Fibroblast of skin of left quadriceps (primary cell): ENCODE measurements at regions not wholly inside any gene's neighbourhood (a gene's known extent, or its start where the extent isn't known, plus 50 kb on each side); places are given as distances from the start of the nearest gene placed in this dataset.
"Not testable (repeated sequence)": the region's sequence is repeated elsewhere in the genome, so short reads cannot be mapped to it uniquely, and the experiment has no call there.

ENCODE experiments used
- DNase-seq, 2 experiments: peaks; one replicate each; pipeline ENCODE4 v3.0.0-alpha.2; 2013; ENCODE audit warnings: low read depth in 2 of 2

GRCh38 chr2:3899536-3900155 lies 196.3 kb downstream of the DCDC2C start:
- no peak for DNase-seq

DNA sequence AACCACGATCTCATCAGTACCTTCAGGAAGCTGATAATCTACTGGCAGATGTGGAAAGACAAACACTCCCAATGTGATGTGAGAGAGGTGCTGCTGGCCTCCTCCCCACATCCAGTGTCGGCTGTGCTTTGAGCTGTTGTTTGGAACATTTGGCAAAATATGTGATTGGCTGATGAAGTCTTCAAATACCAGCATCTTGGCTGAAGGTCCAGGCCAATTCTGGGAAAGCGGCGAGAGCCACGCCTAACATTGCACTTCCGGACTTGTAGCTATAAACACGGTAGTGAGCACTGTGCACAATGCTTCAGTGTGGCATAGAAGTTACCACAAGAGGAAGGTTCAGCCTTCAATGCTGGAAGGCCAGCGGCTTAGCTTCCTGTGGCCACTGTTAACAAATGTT lies 198.8 kb downstream of the DCDC2C start:
- DNase-seq: no peak

DNA sequence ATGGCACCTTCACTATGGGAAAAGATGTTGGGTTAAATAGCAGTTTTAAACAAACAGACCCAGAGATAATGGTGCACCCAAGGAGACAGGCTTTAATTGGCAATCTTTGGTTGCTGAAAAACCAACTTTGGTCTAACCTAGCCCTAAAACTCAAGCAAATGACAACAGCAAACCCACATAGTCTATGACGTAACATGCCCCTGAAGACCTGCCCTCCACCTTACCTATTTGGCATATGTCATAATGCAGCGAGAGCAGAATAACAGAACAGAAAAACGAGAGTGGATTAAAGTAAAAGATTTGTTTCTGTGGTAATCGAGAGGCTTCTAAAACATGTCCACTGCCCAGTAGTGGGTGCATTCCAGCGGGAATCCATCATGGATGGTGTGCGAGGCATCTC lies 200.7 kb downstream of the DCDC2C start:
- no peak for DNase-seq

DNA sequence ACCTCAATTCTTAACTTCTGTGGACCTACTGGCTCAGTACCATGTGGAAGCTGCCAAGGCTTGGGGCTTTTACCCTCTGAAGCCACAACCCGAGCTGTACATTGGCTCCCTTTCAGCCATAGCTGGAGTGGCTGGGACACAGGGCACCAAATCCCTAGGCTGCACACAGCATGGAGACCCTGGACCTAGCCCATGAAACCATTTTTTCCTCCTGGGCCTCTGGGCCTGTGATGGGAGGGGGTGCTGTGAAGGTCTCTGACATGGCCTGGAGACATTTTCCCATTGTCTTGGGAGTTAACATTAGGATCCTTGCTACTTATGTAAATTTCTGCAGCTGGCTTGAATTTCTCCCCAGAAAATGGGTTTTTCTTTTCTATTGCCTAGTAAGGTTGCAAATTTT lies 205.1 kb downstream of the DCDC2C start:
- DNase-seq: not testable (repeated sequence)

GRCh38 chr2:3911882-3912455 lies 208.6 kb downstream of the DCDC2C start:
- no peak for DNase-seq

DNA sequence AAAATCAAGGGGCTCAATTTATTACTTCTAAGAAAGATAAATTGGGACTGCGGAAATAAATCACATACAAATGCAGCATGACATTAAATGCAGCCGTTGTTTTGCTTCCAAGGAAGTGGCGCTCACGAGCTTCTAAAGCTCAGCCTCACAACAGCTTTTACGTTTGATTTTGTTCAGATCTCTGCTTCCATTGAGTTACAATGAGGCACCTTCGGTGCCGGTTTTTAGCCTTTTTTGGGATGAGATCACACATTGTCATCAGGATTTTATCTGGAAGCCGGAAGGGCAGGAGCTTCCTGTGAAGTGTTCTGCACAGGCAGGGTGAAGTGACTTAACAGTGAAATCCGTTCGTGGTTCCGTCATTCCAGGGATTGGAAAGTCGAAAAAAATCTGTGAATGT lies 209.8 kb downstream of the DCDC2C start:
- no peak for DNase-seq

DNA sequence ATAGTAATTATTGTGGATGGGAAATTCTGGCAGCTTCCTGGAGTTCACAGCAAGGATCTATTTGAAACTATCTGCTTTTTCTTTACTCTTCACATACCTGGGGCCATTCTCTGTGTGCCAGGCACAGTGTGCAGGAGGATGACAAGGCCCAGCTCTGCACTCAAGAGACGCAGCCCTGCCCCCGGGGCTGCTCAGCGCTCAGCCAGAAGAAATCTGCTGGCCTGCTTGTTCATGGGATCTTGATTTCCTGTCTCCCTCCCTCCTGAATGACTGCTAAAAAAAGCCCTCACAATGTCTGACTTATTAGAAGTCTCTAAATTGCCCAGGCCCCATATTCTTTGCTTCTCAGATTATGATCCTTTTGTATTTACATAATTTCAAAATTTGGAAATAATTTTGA lies 210.9 kb downstream of the DCDC2C start:
- DNase-seq: no peak

DNA sequence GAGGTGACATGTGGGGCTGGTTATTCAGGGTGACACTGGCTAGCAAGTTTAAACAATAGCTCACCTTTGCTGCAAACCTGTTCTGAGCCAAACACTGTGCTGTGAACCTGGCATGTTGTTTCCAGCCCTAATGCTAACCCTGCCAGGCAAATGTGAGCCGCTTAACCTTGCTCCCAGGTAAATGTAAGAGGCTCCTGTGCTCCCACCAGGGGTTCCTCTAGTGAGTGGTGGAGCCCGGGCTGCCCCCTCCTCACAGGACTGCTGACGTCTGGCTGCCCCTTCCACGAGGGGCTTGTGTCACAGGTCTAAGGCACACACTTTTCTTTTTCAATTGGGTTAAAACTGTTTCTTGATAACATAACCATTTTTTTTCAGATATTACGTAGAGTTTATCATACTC lies 223.7 kb downstream of the DCDC2C start:
- DNase-seq: no peak

DNA sequence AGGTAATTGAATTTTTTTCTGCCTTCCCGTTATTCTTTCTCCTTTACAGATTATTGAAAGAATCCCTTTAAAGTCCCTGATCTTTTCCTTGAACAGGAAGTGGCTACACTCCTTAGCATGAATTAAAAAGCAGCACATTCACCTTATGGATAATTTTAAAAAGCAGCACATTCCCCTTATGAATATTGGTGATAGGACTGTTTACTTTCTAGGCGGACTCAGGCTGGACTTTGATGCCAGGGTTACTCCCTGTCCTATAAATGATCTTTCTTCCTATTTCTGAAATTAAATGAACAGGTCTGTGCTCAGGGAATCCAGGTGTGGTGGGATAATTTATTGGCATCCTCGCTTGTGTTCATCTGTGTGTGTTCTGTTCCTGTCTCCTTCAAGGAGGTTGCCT lies 226.0 kb downstream of the DCDC2C start:
- no peak for DNase-seq

GRCh38 chr2:3930246-3930645 lies 226.9 kb downstream of the DCDC2C start:
- no peak for DNase-seq

- no peak for DNase-seq
Observed at GRCh38 chr2:3940661-3941060, 237.3 kb downstream of the DCDC2C start.

DNA sequence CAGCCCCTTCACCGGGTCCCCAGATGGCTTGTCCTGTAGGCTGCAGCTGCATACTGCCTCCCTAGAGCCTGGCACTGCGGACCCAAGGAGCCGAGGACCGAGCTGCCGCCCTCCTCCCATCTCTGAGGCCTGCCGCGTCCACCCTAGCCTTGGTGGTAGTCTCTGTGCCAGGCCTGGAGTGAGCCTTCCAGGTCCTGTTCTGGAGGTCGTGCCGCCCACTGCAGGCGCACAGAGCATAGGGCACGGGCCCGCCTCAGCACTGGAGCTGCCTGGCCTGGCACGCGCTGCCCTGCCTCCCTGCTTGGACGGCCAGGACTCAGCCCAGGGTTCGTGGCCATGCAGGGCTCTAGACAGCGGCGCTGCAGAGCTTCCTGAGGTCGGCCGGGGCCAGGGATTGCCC lies 239.5 kb downstream of the DCDC2C start:
- DNase-seq: no peak

DNA sequence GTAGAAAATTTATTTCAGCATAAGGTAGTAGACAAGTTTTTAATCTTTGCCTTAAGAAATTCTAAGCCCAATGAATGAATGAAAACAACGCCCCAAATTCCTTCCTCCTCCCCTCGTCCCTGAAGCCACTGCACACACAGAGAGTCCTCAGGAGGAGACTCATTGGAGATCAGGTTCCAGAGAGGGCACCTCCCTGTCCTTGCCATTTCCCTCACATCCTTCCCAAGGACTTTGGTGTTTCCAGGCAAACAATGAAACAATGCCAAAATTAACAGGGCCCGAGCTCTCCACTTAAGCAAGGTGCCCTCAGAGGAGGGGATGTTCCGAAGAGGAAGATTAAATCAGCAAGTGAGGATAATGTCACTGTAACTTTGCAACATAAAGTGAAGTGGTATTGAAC lies 240.7 kb downstream of the DCDC2C start:
- DNase-seq: no peak

DNA sequence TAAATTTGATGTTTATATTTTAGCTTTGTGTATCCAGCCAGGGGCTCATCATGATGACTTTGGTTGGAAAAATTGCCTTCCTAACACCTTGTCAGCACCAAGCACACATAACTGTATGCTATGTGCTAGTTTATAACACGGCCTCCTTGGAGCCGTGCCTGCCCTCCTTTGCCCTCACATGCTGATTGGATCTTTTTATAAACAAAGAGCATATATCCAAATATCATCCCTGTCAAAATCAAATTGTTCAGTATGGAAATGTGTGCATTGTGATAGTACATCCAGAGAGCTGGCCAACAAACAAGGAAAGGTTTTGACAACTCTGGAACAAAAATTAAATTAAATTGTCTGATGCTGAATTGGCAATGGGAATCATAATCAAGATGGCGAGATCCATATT lies 241.5 kb downstream of the DCDC2C start:
- DNase-seq: no peak

- DNase-seq: no peak
Observed at GRCh38 chr2:3948191-3948590, 244.8 kb downstream of the DCDC2C start.

DNA sequence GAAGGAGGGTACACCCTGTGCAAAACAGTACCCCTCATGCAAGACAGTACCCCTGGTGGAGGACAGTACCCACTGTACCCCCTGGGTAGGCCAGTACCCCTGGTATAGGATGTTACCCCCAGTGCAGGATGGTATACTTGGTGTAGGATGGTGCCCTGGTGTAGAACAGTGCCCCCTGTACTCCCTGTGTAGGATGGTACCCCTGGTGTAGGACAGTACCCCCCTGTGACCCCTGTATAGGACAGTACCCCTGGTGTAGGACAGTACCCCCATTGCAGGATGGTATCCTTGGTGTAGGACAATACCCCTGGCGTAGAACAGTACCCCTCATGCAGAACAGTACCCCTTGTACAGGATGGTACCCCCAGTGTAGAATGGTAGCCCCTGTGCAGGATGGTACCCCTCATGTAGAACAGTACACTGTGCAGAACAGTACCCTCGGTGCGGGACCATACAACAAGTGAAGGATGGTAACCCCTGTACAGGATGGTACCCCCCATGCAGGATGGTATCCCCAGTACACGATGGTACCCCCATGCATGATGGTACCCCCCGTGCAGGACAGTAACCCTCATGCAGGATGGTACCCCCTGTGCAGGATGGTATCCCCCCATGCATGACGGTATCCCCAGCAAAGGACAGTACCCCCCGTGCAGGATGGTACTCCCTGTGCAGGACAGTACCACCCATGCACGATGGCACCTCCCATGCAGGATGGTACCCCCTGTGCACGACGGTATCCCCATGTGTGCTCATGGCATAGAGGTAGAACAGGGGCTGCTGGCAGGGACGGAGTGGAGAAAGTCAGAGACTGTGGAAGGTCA lies 248.0 kb downstream of the DCDC2C start:
- no peak for DNase-seq

- no peak for DNase-seq
Observed at GRCh38 chr2:3952866-3953516, 249.6 kb downstream of the DCDC2C start.

GRCh38 chr2:3954261-3954660 lies 250.9 kb downstream of the DCDC2C start:
- DNase-seq: no peak

- DNase-seq: no peak
Observed at GRCh38 chr2:3956406-3956805, 253.0 kb downstream of the DCDC2C start.

DNA sequence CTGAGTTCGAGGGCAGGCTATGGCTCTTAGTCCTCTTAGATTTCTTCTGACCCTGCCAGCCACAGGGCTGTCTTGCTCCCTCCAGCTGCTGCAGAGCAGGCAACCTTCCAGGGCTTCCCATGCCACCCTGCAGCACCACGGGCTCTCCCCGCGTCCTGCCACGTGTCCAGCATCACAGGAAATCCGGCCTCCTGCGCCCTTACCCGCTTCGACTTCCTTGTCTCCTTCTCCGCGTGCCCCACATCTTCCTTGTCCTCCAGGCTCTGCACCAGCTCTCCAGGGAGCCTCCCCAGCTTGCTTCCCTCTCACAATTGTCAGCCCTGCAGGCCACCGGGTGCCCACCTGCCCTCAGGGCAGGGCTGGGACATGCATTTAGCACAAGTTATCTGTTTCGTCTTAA lies 253.5 kb downstream of the DCDC2C start:
- DNase-seq: no peak

- no peak for DNase-seq
Observed at GRCh38 chr2:3958465-3958864, 255.1 kb downstream of the DCDC2C start.

DNA sequence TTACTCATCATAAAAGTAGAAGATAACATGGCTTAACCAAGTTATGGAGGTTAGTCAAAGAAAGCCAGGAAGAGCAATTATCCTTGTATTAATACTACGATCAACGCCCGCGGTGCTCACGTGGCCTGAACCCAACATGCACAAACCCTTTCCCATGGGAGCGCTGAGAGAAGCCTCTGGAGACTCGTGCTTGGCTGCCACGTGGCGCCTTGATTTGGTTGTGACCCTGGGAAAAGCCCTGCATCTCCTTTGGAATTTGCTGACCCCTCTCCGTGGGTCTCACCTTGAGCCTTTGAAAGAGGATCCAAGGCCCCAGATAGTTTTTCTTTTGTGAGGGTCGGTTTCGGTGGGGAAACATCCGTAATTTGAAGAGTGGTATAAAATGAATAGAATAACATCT lies 255.6 kb downstream of the DCDC2C start:
- no peak for DNase-seq

- no peak for DNase-seq
Observed at GRCh38 chr2:3959372-3959771, 256.0 kb downstream of the DCDC2C start.
